GM23338 (cell line): ENCODE measurements at regions not wholly inside any gene's neighbourhood (a gene's known extent, or its start where the extent isn't known, plus 50 kb on each side); places are given as distances from the start of the nearest gene placed in this dataset.

Experiments
- ATAC-seq: fragments of 200-7000 bp; cut with Tn5 transposase; 3 replicates; pipeline ENCODE4 v1.9.1; 2020
- DNase-seq: peaks from one replicate; pipeline ENCODE4 v3.0.0-alpha.2; 2015; ENCODE audit warnings: low spot score
- H2AFZ ChIP-seq: fragments of 200-600 bp; sonication (generic); 2 replicates; pipeline ENCODE4 v1.8.0; 2016; ENCODE audit warnings: antibody characterized with exemption, mild to moderate bottlenecking, moderate library complexity
- H3F3A ChIP-seq: fragments of 200-600 bp; sonication (generic); replicated peaks from 2 replicates; pipeline ENCODE4 v1.8.0; 2017; ENCODE audit warnings: antibody characterized with exemption, mixed run types, low read depth
- H3K27ac ChIP-seq: fragments of 200-600 bp; sonication (generic); 2 replicates; pipeline ENCODE4 v1.6.1; 2016; ENCODE audit warnings: low read depth
- H3K27me3 ChIP-seq: fragments of 200-600 bp; sonication (generic); 2 replicates; pipeline ENCODE4 v1.8.0; 2016; ENCODE audit warnings: mild to moderate bottlenecking, mixed run types, moderate library complexity; ENCODE audit not compliant: insufficient read depth
- H3K36me3 ChIP-seq: fragments of 200-600 bp; sonication (generic); 2 replicates; pipeline ENCODE4 v1.8.0; 2016; ENCODE audit warnings: mild to moderate bottlenecking; ENCODE audit not compliant: insufficient read depth
- H3K4me1 ChIP-seq: fragments of 200-600 bp; sonication (generic); 2 replicates; pipeline ENCODE4 v1.8.0; 2016; ENCODE audit warnings: mild to moderate bottlenecking, moderate library complexity; ENCODE audit not compliant: insufficient read depth
- H3K4me2 ChIP-seq: fragments of 200-600 bp; sonication (generic); 2 replicates; pipeline ENCODE4 v1.7.1; 2017; ENCODE audit warnings: mixed run types
- H3K4me3 ChIP-seq: fragments of 200-600 bp; sonication (generic); 2 replicates; pipeline ENCODE4 v1.6.1; 2016; ENCODE audit warnings: mixed run types
- H3K79me2 ChIP-seq: fragments of 200-600 bp; sonication (generic); replicated peaks from 2 replicates; pipeline ENCODE4 v1.8.0; 2017; ENCODE audit warnings: mild to moderate bottlenecking; ENCODE audit not compliant: insufficient read depth
- H3K9me2 ChIP-seq: fragments of 200-600 bp; sonication (generic); 2 replicates; pipeline ENCODE4 v1.8.0; 2017; ENCODE audit not compliant: insufficient read depth
- H4K20me1 ChIP-seq: fragments of 200-600 bp; sonication (generic); replicated peaks from 2 replicates; pipeline ENCODE4 v1.8.0; 2017; ENCODE audit warnings: mild to moderate bottlenecking; ENCODE audit not compliant: insufficient read depth
- H3K27ac Mint-ChIP-seq: 2 replicates; pipeline ENCODE4 v1.8.0; 2020; ENCODE audit warnings: inconsistent platforms, mild to moderate bottlenecking, moderate library complexity, mixed read lengths
- H3K27me3 Mint-ChIP-seq: 3 replicates; pipeline ENCODE4 v1.8.0; 2022; ENCODE audit warnings: low read depth, mild to moderate bottlenecking, moderate library complexity, mixed read lengths, inconsistent platforms; ENCODE audit not compliant: insufficient read depth, poor library complexity
- H3K36me3 Mint-ChIP-seq: 3 replicates; pipeline ENCODE4 v1.8.0; 2021; ENCODE audit warnings: low read depth, mild to moderate bottlenecking, inconsistent platforms, moderate library complexity, mixed read lengths
- H3K4me1 Mint-ChIP-seq: 3 replicates; pipeline ENCODE4 v1.8.0; 2020; ENCODE audit warnings: mild to moderate bottlenecking, inconsistent platforms, mixed read lengths
- H3K4me3 Mint-ChIP-seq: 3 replicates; pipeline ENCODE4 v1.8.0; 2021; ENCODE audit warnings: moderate library complexity, mild to moderate bottlenecking, inconsistent platforms, mixed read lengths
- H3K9me3 Mint-ChIP-seq: 3 replicates; pipeline ENCODE4 v1.8.0; 2020; ENCODE audit warnings: moderate library complexity, mild to moderate bottlenecking, inconsistent platforms, mixed read lengths
- CREB1 ChIP-seq: fragments of 250-450 bp; sonication (Bioruptor Pico); IDR thresholded peaks from 2 replicates; pipeline ENCODE4 v1.5.0; 2020; ENCODE audit warnings: low read depth, mild to moderate bottlenecking, moderate library complexity
- EZH2 ChIP-seq: fragments of 200-600 bp; sonication (generic); IDR thresholded peaks from one replicate; pipeline ENCODE4 v1.8.0; 2017; ENCODE audit warnings: antibody characterized with exemption, mild to moderate bottlenecking, low read depth; ENCODE audit not compliant: unreplicated experiment
- EZH2phosphoT487 ChIP-seq: fragments of 200-600 bp; sonication (generic); IDR thresholded peaks from one replicate; pipeline ENCODE4 v1.8.1; 2018; ENCODE audit warnings: antibody characterized with exemption; ENCODE audit not compliant: unreplicated experiment
- JUNB ChIP-seq: IDR thresholded peaks from one replicate; pipeline ENCODE4 v1.6.1; 2016; ENCODE audit warnings: antibody characterized with exemption; ENCODE audit not compliant: unreplicated experiment
- NANOG ChIP-seq: IDR thresholded peaks from 2 replicates; pipeline ENCODE4 v1.6.1; 2016; ENCODE audit warnings: antibody characterized with exemption, borderline replicate concordance
- POLR2AphosphoS5 ChIP-seq: IDR thresholded peaks from 2 replicates; pipeline ENCODE4 v1.6.1; 2016; ENCODE audit warnings: antibody characterized with exemption, low read depth
- STAT1 ChIP-seq: IDR thresholded peaks from one replicate; pipeline ENCODE4 v1.6.1; 2016; ENCODE audit warnings: antibody characterized with exemption; ENCODE audit not compliant: unreplicated experiment
- ZNF114 ChIP-seq: fragments of 250-450 bp; sonication (Bioruptor Pico); IDR thresholded peaks from 2 replicates; pipeline ENCODE4 v1.5.0; 2020; ENCODE audit warnings: mild to moderate bottlenecking, moderate library complexity
- ZNF331 ChIP-seq: fragments of 250-450 bp; sonication (Bioruptor Pico); IDR thresholded peaks from 2 replicates; pipeline ENCODE4 v1.5.0; 2020; ENCODE audit warnings: low read depth, mild to moderate bottlenecking, moderate library complexity
- TF ChIP-seq, protein P1 (sequence below): fragments of 250-450 bp; sonication (Bioruptor Pico); IDR thresholded peaks from 2 replicates; pipeline ENCODE4 v1.5.0; 2020; ENCODE audit warnings: mild to moderate bottlenecking, moderate library complexity
- TF ChIP-seq, protein P2 (sequence below): IDR thresholded peaks from 2 replicates; pipeline ENCODE4 v1.6.1; 2016; ENCODE audit warnings: antibody characterized with exemption
- TF ChIP-seq, protein P3 (sequence below), 2 experiments: fragments of 200-600 bp in 1 of 2; sonication (generic) in 1 of 2; conservative IDR thresholded peaks; 2 replicates each; pipeline versions ENCODE4 v1.5.1 to v1.6.1; 2016 to 2017; ENCODE audit warnings: antibody characterized with exemption in 2 of 2, low read depth in 2 of 2, mild to moderate bottlenecking in 2 of 2, moderate library complexity in 1 of 2

DNA sequence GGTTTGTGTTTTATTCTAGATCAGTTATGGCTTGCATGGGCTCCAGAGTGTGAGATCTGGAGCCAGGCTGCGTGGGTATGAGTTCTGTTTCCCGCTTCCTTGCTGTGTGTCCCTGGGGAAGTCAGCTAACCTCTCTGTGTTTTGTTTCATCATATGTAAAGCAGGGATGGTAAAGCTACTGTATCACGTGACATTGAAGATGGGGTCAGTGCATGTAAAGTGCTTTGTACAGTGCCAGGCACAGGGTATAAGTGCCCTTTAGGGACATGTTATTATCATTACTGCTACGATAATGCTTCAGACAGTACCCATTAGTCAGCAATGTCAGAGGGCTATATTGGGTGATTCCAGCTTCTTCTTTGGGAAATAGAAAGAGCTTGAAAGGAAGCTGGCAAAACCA is 186.2 kb downstream of the FOXL1 start (continued):
- TF ChIP-seq, protein P1, sequence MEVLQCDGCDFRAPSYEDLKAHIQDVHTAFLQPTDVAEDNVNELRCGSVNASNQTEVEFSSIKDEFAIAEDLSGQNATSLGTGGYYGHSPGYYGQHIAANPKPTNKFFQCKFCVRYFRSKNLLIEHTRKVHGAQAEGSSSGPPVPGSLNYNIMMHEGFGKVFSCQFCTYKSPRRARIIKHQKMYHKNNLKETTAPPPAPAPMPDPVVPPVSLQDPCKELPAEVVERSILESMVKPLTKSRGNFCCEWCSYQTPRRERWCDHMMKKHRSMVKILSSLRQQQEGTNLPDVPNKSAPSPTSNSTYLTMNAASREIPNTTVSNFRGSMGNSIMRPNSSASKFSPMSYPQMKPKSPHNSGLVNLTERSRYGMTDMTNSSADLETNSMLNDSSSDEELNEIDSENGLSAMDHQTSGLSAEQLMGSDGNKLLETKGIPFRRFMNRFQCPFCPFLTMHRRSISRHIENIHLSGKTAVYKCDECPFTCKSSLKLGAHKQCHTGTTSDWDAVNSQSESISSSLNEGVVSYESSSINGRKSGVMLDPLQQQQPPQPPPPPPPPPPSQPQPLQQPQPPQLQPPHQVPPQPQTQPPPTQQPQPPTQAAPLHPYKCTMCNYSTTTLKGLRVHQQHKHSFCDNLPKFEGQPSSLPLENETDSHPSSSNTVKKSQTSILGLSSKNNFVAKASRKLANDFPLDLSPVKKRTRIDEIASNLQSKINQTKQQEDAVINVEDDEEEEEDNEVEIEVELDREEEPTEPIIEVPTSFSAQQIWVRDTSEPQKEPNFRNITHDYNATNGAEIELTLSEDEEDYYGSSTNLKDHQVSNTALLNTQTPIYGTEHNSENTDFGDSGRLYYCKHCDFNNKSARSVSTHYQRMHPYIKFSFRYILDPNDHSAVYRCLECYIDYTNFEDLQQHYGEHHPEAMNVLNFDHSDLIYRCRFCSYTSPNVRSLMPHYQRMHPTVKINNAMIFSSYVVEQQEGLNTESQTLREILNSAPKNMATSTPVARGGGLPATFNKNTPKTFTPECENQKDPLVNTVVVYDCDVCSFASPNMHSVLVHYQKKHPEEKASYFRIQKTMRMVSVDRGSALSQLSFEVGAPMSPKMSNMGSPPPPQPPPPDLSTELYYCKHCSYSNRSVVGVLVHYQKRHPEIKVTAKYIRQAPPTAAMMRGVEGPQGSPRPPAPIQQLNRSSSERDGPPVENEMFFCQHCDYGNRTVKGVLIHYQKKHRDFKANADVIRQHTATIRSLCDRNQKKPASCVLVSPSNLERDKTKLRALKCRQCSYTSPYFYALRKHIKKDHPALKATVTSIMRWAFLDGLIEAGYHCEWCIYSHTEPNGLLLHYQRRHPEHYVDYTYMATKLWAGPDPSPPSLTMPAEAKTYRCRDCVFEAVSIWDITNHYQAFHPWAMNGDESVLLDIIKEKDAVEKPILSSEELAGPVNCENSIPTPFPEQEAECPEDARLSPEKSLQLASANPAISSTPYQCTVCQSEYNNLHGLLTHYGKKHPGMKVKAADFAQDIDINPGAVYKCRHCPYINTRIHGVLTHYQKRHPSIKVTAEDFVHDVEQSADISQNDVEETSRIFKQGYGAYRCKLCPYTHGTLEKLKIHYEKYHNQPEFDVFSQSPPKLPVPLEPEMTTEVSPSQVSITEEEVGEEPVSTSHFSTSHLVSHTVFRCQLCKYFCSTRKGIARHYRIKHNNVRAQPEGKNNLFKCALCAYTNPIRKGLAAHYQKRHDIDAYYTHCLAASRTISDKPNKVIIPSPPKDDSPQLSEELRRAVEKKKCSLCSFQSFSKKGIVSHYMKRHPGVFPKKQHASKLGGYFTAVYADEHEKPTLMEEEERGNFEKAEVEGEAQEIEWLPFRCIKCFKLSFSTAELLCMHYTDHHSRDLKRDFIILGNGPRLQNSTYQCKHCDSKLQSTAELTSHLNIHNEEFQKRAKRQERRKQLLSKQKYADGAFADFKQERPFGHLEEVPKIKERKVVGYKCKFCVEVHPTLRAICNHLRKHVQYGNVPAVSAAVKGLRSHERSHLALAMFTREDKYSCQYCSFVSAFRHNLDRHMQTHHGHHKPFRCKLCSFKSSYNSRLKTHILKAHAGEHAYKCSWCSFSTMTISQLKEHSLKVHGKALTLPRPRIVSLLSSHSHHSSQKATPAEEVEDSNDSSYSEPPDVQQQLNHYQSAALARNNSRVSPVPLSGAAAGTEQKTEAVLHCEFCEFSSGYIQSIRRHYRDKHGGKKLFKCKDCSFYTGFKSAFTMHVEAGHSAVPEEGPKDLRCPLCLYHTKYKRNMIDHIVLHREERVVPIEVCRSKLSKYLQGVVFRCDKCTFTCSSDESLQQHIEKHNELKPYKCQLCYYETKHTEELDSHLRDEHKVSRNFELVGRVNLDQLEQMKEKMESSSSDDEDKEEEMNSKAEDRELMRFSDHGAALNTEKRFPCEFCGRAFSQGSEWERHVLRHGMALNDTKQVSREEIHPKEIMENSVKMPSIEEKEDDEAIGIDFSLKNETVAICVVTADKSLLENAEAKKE (CRISPR knock-in tag): no peak
- TF ChIP-seq EZH2: no peak
- TF ChIP-seq STAT1: no peak
- TF ChIP-seq ZNF114 (CRISPR knock-in tag): no peak
- TF ChIP-seq, protein P2, sequence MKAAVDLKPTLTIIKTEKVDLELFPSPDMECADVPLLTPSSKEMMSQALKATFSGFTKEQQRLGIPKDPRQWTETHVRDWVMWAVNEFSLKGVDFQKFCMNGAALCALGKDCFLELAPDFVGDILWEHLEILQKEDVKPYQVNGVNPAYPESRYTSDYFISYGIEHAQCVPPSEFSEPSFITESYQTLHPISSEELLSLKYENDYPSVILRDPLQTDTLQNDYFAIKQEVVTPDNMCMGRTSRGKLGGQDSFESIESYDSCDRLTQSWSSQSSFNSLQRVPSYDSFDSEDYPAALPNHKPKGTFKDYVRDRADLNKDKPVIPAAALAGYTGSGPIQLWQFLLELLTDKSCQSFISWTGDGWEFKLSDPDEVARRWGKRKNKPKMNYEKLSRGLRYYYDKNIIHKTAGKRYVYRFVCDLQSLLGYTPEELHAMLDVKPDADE: no peak
- TF ChIP-seq NANOG: no peak

DNA sequence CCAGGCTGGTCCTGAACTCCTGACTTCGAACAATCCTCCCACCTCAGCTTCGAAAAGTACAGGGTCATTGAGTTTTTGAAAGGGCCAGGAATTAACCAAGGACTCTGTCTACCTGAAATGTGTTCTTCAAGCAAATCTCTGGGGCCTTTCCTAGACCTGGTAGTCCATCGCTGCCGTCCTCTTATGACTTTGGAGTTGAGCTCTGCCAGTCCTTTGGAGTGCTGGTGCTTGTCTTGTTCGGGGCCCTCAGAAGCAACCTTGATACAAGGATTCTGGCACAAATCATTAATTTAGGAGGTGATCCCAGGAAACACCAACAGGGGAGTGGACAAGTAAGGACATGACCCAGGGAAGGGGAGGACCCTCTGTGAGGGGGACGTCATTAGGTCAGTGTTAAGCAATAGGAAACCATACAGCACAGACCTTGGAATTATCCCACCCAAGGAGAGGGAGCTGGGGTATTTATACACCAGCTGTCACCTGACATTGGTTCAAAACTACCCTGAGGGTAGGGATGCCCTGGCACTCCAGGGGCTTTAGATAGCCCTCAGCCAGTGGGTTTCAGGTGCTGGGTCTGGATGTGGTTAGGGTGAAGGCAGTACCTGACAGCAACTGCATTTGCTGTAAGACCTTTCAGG is 187.2 kb downstream of the FOXL1 start:
- Mint-ChIP-seq H3K9me3 (no peaks in the 10 kb centered on the region), H3K4me1 (peaks cover 26% of the 10 kb centered on the region), H3K27me3 (peaks cover 18% of the 10 kb centered on the region), H3K4me3 (no peak overlapping the region), H3K36me3 (no peaks in the 10 kb centered on the region), H3K27ac (no peak overlapping the region)
- ATAC-seq: no peak
- Histone ChIP-seq H4K20me1 (no peaks in the 10 kb centered on the region), H3K27ac (no peak overlapping the region), H3F3A (no peaks in the 10 kb centered on the region), H3K9me2 (no peaks in the 10 kb centered on the region), H3K79me2 (no peaks in the 10 kb centered on the region), H2AFZ (no peak overlapping the region), H3K27me3 (peaks cover 9% of the 10 kb centered on the region), H3K4me3 (no peak overlapping the region), H3K36me3 (no peaks in the 10 kb centered on the region), H3K4me1 (peaks cover 4% of the 10 kb centered on the region), H3K4me2 (no peak overlapping the region)
- DNase-seq: no peak
- TF ChIP-seq, protein P2: no peak
- TF ChIP-seq JUNB (no peak), ZNF331 (CRISPR knock-in tag) (no peak), POLR2AphosphoS5 (no peak), ZNF114 (CRISPR knock-in tag) (no peak), EZH2 (no peak), EZH2phosphoT487 (no peak), NANOG (no peak), STAT1 (no peak), CREB1 (CRISPR knock-in tag) (no peak)
- TF ChIP-seq, protein P3, sequence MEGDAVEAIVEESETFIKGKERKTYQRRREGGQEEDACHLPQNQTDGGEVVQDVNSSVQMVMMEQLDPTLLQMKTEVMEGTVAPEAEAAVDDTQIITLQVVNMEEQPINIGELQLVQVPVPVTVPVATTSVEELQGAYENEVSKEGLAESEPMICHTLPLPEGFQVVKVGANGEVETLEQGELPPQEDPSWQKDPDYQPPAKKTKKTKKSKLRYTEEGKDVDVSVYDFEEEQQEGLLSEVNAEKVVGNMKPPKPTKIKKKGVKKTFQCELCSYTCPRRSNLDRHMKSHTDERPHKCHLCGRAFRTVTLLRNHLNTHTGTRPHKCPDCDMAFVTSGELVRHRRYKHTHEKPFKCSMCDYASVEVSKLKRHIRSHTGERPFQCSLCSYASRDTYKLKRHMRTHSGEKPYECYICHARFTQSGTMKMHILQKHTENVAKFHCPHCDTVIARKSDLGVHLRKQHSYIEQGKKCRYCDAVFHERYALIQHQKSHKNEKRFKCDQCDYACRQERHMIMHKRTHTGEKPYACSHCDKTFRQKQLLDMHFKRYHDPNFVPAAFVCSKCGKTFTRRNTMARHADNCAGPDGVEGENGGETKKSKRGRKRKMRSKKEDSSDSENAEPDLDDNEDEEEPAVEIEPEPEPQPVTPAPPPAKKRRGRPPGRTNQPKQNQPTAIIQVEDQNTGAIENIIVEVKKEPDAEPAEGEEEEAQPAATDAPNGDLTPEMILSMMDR (conservative IDR thresholded peaks at IDR 0.05; ENCODE audit: low read depth in 2 of 2): no peak
